Dermis blood vessel endothelial cell (primary cell): ENCODE measurements at regions not wholly inside any gene's neighbourhood (a gene's known extent, or its start where the extent isn't known, plus 50 kb on each side); places are given as distances from the start of the nearest gene placed in this dataset.
"Not testable (repeated sequence)": the region's sequence is repeated elsewhere in the genome, so short reads cannot be mapped to it uniquely, and the experiment has no call there.

ENCODE experiments used
- DNase-seq: peaks from one replicate; pipeline ENCODE4 v3.0.0; 2010

- DNase-seq = not testable (repeated sequence)
Measured at GRCh38 chr2:14099101-14099500, 533.4 kb upstream of the LRATD1 start.

GRCh38 chr2:14114275-14114674, 518.2 kb upstream of the LRATD1 start:
- DNase-seq = no peak

GRCh38 chr2:14120376-14120775, 512.1 kb upstream of the LRATD1 start:
- DNase-seq = no peak

- DNase-seq = no peak
Measured at GRCh38 chr2:14123436-14124103, 508.9 kb upstream of the LRATD1 start.

GRCh38 chr2:14125624-14126293, 506.8 kb upstream of the LRATD1 start:
- DNase-seq = no peak

GRCh38 chr2:14126846-14127245, 505.7 kb upstream of the LRATD1 start:
- no peak for DNase-seq

- no peak for DNase-seq
Measured at GRCh38 chr2:14127765-14128164, 504.8 kb upstream of the LRATD1 start.

GRCh38 chr2:14132386-14132785, 500.1 kb upstream of the LRATD1 start:
- DNase-seq = no peak

GRCh38 chr2:14134771-14135170, 497.7 kb upstream of the LRATD1 start:
- no peak for DNase-seq

- DNase-seq = no peak
Measured at GRCh38 chr2:14136030-14136429, 496.5 kb upstream of the LRATD1 start.

- no peak for DNase-seq
Measured at GRCh38 chr2:14137643-14138042, 494.9 kb upstream of the LRATD1 start.

- DNase-seq = no peak
Measured at GRCh38 chr2:14140009-14140550, 492.4 kb upstream of the LRATD1 start.

GRCh38 chr2:14143435-14143834, 489.1 kb upstream of the LRATD1 start:
- no peak for DNase-seq

GRCh38 chr2:14148216-14148615, 484.3 kb upstream of the LRATD1 start:
- DNase-seq = no peak

- no peak for DNase-seq
Measured at GRCh38 chr2:14157816-14158215, 474.7 kb upstream of the LRATD1 start.

GRCh38 chr2:14180333-14180732, 452.2 kb upstream of the LRATD1 start:
- DNase-seq = no peak

GRCh38 chr2:14182227-14182946, 450.1 kb upstream of the LRATD1 start:
- no peak for DNase-seq

- DNase-seq = no peak
Measured at GRCh38 chr2:14185906-14186305, 446.6 kb upstream of the LRATD1 start.

GRCh38 chr2:14188446-14188845, 444.1 kb upstream of the LRATD1 start:
- DNase-seq = no peak

- DNase-seq = peak; percentile 92
Measured at GRCh38 chr2:14189929-14190328, 442.6 kb upstream of the LRATD1 start.

GRCh38 chr2:14194233-14194632, 438.3 kb upstream of the LRATD1 start:
- no peak for DNase-seq

- DNase-seq = peak; percentile 44
Measured at GRCh38 chr2:14197293-14197692, 435.2 kb upstream of the LRATD1 start.

GRCh38 chr2:14199040-14199439, 433.5 kb upstream of the LRATD1 start:
- DNase-seq = no peak

GRCh38 chr2:14219306-14219705, 413.2 kb upstream of the LRATD1 start:
- no peak for DNase-seq
